ENCODE measurements at regions not wholly inside any gene's neighbourhood (a gene's known extent, or its start where the extent isn't known, plus 50 kb on each side); places are given as distances from the start of the nearest gene placed in this dataset.

DNA sequence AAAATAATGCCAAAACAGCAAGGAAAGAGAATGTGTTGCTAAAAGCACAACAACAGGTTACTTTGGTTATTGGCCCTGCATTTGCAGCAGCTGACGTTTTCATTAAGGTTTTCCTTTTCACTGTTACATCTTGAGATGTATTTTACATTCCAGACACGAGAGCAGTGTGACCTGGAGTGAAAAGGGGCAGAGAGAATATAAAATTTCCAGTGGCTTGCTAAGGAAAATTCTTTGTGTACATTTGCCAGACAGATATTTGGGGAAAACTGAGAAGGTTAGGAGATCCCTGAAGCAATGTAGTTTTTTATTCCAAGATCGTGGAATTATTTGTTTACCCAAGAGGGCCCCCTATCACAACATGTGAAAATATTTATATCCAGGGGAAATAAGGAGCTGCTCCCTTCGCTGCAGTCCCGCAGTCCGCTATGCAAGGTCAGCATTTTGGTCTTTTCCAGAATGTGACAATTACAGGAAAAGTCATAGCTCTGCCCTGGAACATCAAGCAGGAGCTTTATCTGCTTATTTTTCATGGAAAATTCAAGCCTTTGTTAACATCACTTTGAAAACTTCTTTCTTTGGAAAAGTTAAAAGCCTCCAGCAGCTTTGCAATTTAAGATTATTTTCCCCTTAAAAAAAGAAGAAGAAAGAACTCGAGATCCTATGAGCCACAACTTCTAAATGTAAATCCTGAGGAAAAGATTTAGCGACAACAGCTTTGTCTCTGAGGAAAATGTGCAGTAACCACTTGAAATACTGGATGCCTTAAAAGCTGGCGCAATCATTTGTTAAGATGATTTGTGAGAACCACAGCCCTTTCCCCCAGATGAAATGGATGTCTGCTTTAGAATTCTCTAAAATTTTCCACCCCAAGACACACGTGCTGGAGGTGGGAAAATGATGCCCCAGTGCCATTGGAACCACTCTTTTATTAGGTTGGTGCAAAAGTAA lies 256.4 kb upstream of the TPM1 start:
- intact Hi-C loops (cut with DNase I): loop anchor here in 3 of 4 donors (10.0 kb wide), 3 partner anchors 59 to 299 kb away; partner anchors contain the start of gene TPM1 (in 1 of the 3)
- DNase-seq: no peak
- no peaks in the 10 kb centered on the region for H3K27me3 ChIP-seq (ENCODE audit: control insufficient read depth, insufficient read depth)
- peaks cover 3% of the 10 kb centered on the region for H3K4me1 ChIP-seq (ENCODE audit: control insufficient read depth, insufficient read depth, low read length)
- no peak overlapping the region for H3K27ac ChIP-seq (ENCODE audit: low read length)
- ATAC-seq: no peak
- H3K4me3 ChIP-seq (ENCODE audit: low read length): no peak overlapping the region
- 60% methylated on average over 10 of the region's 10 CpGs for WGBS
- no peaks in the 10 kb centered on the region for H3K9me3 ChIP-seq (ENCODE audit: control insufficient read depth, low read length)

DNA sequence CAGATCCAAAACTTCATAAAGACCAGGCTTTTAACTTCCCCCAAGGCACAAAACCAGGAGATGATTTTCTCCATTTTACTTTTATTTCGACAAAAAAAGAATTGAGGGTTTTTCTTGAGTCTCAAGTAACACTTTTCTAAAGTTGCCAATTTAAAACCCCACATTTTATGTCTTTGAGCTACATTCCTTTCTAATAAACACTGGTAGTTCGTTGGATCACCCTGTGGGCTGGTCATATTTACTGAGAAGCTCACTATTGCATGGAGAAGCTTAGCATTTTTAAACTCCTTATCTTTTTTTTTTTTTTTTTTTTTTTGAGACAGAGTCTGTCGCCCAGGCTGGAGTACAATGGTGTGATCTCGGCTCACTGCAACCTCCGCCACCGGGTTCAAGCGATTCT lies 255.1 kb upstream of the TPM1 start:
- intact Hi-C loops (cut with DNase I): loop anchor here in 3 of 4 donors (10.0 kb wide), 3 partner anchors 57 to 297 kb away; partner anchors contain the start of gene TPM1 (in 1 of the 3)
- no peak for ATAC-seq

DNA sequence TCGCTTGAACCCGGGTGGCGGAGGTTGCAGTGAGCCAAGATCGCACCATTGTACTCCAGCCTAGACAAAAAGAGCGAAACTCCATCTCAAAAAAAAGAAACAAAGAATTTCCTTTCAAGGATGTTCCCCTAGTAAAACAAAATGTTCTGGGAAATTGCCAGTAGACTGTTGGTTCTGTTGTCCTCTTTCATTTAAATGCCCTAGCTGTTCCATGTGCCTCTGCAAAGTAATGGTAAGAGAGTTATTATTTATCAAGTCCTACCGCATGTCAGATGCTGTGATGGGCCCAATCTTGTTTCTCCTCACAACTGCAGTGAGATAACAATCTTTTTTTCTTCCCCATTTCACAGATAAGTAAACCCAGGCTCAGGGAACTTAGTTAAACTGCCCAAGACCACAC lies 254.3 kb upstream of the TPM1 start:
- H3K9me3 ChIP-seq (ENCODE audit: control insufficient read depth, low read length): no peaks in the 10 kb centered on the region
- intact Hi-C loops (cut with DNase I): loop anchor here in 3 of 4 donors (10.0 kb wide), 3 partner anchors 57 to 297 kb away; partner anchors contain the start of gene TPM1 (in 1 of the 3)
- H3K4me1 ChIP-seq (ENCODE audit: control insufficient read depth, insufficient read depth, low read length): no peaks in the 10 kb centered on the region
- H3K27me3 ChIP-seq (ENCODE audit: control insufficient read depth, insufficient read depth): no peaks in the 10 kb centered on the region
- DNase-seq: no peak
- no peak for ATAC-seq
- no peak overlapping the region for H3K27ac ChIP-seq (ENCODE audit: low read length)
- H3K4me3 ChIP-seq (ENCODE audit: low read length): no peak overlapping the region
- 97% methylated on average over 6 of the region's 6 CpGs for WGBS

More for the DNA sequence above, 255.1 kb upstream of the TPM1 start:
- WGBS: 93% methylated on average over 7 of the region's 7 CpGs
- Histone ChIP-seq H3K4me3 (ENCODE audit: low read length) (no peak overlapping the region), H3K4me1 (ENCODE audit: control insufficient read depth, insufficient read depth, low read length) (peaks cover 2% of the 10 kb centered on the region), H3K9me3 (ENCODE audit: control insufficient read depth, low read length) (no peaks in the 10 kb centered on the region), H3K27me3 (ENCODE audit: control insufficient read depth, insufficient read depth) (no peaks in the 10 kb centered on the region), H3K27ac (ENCODE audit: low read length) (no peak overlapping the region)
- no peak for DNase-seq

DNA sequence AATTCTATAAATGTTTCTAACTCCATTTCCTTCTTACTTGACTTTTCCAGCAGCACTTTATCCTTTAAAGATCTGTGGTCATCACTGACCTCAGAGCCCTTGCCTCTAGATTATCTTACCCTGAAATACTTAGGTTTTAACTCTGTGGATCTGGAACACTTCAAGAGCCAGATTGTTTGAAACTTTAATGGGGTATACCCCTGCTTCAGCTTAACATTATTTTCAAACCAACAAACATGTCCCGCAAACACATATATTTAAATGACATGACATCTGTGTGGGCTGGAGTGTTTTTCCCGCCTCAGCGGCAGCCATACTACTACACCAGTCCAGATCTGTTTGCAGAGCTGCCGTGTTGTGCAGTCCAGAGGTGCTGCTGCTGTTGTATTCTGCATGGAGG lies 252.0 kb upstream of the TPM1 start:
- H3K9me3 ChIP-seq (ENCODE audit: control insufficient read depth, low read length): no peaks in the 10 kb centered on the region
- no peak overlapping the region for H3K4me3 ChIP-seq (ENCODE audit: low read length)
- DNase-seq (no peak), ATAC-seq (no peak)
- H3K27me3 ChIP-seq (ENCODE audit: control insufficient read depth, insufficient read depth): no peaks in the 10 kb centered on the region
- intact Hi-C loops (cut with DNase I): no loop called here
- peaks cover 2% of the 10 kb centered on the region for H3K4me1 ChIP-seq (ENCODE audit: control insufficient read depth, insufficient read depth, low read length)
- no peak overlapping the region for H3K27ac ChIP-seq (ENCODE audit: low read length)
- 96% methylated on average over 4 of the region's 4 CpGs for WGBS

DNA sequence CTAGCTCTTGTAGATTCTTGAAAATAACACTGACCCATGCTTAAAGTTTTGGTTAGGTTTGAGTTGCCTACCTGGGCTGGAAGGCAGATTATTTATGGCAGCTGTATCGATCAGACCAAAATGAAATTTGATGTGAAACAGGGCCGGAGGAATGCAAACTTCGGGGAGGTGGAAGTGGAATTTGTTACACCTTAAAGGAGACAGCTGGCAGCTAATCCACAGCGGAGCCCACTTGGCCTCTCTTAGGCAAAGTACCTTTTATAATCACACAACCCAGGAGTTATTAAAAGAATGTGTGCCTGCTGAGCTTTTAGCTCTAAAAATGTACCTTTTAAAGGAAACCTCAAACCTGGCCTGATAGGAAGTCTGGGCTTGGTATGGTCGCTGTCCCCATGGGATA lies 250.9 kb upstream of the TPM1 start:
- Histone ChIP-seq H3K4me3 (ENCODE audit: low read length) (no peak overlapping the region), H3K9me3 (ENCODE audit: control insufficient read depth, low read length) (no peaks in the 10 kb centered on the region), H3K27me3 (ENCODE audit: control insufficient read depth, insufficient read depth) (no peaks in the 10 kb centered on the region), H3K27ac (ENCODE audit: low read length) (no peak overlapping the region), H3K4me1 (ENCODE audit: control insufficient read depth, insufficient read depth, low read length) (peaks cover 2% of the 10 kb centered on the region)
- no peak for ATAC-seq
- 89% methylated on average over 5 of the region's 5 CpGs for WGBS
- DNase-seq: no peak
- intact Hi-C loops (cut with DNase I): no loop called here

DNA sequence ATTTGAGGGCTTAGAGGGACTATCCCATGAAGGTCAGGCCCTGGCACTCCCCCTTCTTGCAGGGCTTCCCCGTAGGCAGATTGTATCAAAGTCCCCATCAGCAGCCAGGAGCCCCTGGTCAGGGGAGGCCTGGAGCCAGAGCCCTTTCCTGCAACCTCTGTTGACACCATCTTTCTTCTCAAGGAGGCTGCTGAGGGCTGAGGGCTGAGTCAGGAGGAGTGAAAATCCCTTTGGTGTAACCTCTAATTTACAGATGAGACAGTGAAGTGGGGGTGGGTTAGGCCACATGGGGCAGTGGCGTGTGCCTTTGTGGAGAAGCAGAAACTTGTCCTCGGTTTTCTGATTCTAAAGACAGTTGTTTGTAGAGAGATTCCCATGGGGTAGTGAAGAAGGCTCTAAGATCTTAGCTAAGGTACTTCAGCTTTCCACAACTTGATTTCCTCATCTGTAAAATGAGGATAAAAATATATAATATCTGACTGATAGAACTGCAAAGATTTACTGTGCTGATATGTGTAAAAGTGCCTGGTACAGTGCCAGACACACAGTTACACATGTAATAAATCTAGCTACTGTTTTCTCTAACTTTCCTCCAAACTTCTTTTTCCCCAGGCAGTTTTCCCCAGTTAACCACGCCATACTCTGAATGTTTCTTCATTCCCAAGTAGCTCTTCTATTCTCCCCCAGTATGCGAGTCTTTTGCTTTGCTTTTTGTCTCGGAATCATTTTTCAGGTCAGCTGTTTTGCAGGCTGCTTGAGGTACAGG lies 249.4 kb upstream of the TPM1 start:
- H3K4me1 ChIP-seq (ENCODE audit: control insufficient read depth, insufficient read depth, low read length): peaks cover 2% of the 10 kb centered on the region
- no peak for ATAC-seq
- H3K27ac ChIP-seq (ENCODE audit: low read length): no peak overlapping the region
- no peak overlapping the region for H3K4me3 ChIP-seq (ENCODE audit: low read length)
- no peaks in the 10 kb centered on the region for H3K27me3 ChIP-seq (ENCODE audit: control insufficient read depth, insufficient read depth)
- no peak for DNase-seq
- 80% methylated on average over 6 of the region's 6 CpGs for WGBS
- H3K9me3 ChIP-seq (ENCODE audit: control insufficient read depth, low read length): no peaks in the 10 kb centered on the region
- intact Hi-C loops (cut with DNase I): no loop called here

DNA sequence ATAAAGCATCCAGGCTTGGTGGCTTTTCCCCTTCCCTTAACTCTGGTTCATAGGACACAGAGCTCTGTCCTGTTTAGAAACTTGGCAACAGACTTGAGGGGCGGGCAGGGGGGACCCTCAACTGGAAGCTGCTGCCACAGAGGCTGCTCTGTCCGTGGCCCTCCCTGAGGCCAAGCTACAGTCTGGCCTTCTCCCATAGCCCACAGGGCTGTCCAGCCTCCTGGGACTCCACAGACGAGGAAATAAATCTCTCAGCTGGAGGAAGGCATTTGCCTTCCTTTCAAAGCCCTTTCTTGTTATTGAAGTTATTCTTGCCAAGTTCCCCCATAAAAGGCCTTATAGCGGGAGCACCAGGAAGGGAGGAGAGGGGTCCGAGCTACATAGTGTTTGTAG lies 248.8 kb upstream of the TPM1 start:
- intact Hi-C loops (cut with DNase I): no loop called here

DNA sequence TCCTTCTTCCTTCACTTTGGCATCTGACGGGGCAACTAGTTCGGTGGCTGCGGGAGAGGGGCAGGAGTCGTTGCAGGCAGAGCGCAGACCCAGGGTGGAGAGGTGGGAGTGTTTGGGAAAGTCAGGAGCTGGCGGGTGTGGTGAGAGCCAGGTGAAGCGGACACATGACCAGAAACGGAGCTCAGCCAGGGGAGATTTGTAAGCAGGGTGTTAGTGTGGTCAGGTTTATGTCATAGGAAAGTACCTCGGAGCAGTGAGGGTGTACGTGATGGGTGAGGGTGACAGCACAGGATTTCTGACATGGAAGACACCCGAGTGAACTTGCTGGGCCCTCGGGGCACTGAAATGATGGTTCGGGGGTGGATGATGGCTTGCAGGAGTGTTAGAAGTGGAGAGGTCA lies 247.4 kb upstream of the TPM1 start:
- Histone ChIP-seq H3K4me1 (ENCODE audit: control insufficient read depth, insufficient read depth, low read length) (peaks cover 2% of the 10 kb centered on the region), H3K27ac (ENCODE audit: low read length) (no peak overlapping the region), H3K9me3 (ENCODE audit: control insufficient read depth, low read length) (no peaks in the 10 kb centered on the region), H3K4me3 (ENCODE audit: low read length) (no peak overlapping the region), H3K27me3 (ENCODE audit: control insufficient read depth, insufficient read depth) (no peaks in the 10 kb centered on the region)
- 86% methylated on average over 13 of the region's 13 CpGs for WGBS
- intact Hi-C loops (cut with DNase I): no loop called here
- ATAC-seq: no peak
- DNase-seq: no peak

More for the DNA sequence above, 248.8 kb upstream of the TPM1 start:
- Histone ChIP-seq H3K9me3 (ENCODE audit: control insufficient read depth, low read length) (no peaks in the 10 kb centered on the region), H3K4me3 (ENCODE audit: low read length) (no peak overlapping the region), H3K27ac (ENCODE audit: low read length) (no peak overlapping the region), H3K4me1 (ENCODE audit: control insufficient read depth, insufficient read depth, low read length) (peaks cover 2% of the 10 kb centered on the region), H3K27me3 (ENCODE audit: control insufficient read depth, insufficient read depth) (no peaks in the 10 kb centered on the region)
- 63% methylated on average over 5 of the region's 5 CpGs for WGBS
- DNase-seq (no peak), ATAC-seq (no peak)

DNA sequence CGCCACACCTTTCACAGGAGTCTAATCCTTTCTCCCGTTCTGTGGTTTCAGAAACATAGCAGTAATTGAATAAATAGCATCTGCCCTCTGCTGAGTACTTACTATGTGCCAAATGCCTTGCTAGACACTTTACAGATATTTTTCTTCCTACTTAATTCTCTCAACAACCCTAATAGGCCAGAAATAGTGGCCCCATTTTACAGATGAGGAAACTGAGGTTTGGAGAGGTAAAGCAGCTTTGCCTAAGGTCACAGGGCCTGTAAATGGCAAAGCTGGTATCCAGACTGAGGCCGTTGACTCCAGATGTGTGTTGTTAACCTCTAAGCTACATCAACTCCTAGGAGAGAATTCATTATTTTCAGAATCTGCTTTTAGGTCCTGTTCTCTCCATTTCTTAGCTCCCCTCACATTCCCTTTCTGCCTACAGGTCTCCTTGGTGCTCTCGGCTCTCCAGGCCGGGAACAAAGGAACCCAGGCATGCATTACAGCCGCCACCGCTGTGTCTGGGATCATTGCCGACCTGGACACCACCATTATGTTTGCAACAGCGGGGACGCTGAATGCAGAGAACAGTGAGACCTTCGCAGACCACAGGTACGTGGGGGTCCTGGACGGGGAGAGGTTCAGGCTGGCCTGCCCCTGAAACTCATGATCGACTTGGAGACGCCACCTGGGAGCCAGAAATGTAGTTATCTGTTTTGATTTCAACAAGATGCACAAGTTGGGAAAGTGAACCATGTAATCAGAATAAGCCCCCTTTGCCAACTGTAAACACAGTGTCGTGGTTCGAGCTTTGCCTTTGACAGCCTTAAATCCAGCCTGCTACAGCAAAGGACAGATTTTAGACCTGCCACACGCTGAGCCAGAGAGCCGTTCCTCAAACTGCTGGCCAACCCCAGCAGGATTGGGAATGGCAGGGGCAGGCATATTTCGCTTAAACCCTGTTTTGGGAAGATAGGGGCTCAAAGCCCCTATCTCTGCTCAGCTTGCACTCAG lies 246.5 kb upstream of the TPM1 start:
- Histone ChIP-seq H3K4me1 (ENCODE audit: control insufficient read depth, insufficient read depth, low read length) (peaks cover 2% of the 10 kb centered on the region), H3K9me3 (ENCODE audit: control insufficient read depth, low read length) (no peaks in the 10 kb centered on the region), H3K4me3 (ENCODE audit: low read length) (no peak overlapping the region), H3K27me3 (ENCODE audit: control insufficient read depth, insufficient read depth) (no peaks in the 10 kb centered on the region), H3K27ac (ENCODE audit: low read length) (no peak overlapping the region)
- WGBS: 90% methylated on average over 20 of the region's 20 CpGs
- intact Hi-C loops (cut with DNase I): no loop called here
- DNase-seq: no peak
- no peak for ATAC-seq

DNA sequence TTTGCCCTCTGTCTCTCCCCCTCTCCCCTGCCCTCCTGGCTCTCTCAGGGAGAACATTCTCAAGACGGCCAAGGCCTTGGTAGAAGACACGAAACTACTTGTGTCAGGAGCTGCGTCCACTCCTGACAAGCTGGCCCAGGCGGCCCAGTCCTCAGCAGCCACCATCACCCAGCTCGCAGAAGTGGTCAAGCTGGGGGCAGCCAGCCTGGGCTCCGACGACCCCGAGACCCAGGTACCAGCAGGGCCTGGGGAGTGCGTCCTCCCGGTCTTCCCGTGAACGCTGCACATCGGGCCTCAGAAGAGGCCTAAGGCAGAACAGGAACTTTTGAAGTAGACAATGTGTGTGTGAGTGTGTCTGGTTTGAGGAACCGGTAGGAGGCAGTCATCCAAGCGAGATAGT lies 245.4 kb upstream of the TPM1 start:
- Histone ChIP-seq H3K27me3 (ENCODE audit: control insufficient read depth, insufficient read depth) (no peaks in the 10 kb centered on the region), H3K9me3 (ENCODE audit: control insufficient read depth, low read length) (no peaks in the 10 kb centered on the region), H3K27ac (ENCODE audit: low read length) (no peak overlapping the region), H3K4me3 (ENCODE audit: low read length) (no peak overlapping the region), H3K4me1 (ENCODE audit: control insufficient read depth, insufficient read depth, low read length) (peaks cover 2% of the 10 kb centered on the region)
- 92% methylated on average over 15 of the region's 15 CpGs for WGBS
- intact Hi-C loops (cut with DNase I): no loop called here
- ATAC-seq (no peak), DNase-seq (no peak)
